Uterus (tissue), 3 donors: ENCODE measurements at regions not wholly inside any gene's neighbourhood (a gene's known extent, or its start where the extent isn't known, plus 50 kb on each side); places are given as distances from the start of the nearest gene placed in this dataset.
"Not testable (repeated sequence)": the region's sequence is repeated elsewhere in the genome, so short reads cannot be mapped to it uniquely, and the experiment has no call there.

Source experiments
- DNase-seq, 2 donors: peaks; one replicate each; pipeline ENCODE4 v3.0.0-alpha.2; 2019 to 2020
- H3K27ac ChIP-seq, 2 donors: fragments of 200-600 bp; sonication (generic); 1 replicate in 1 of 2; 2 replicates in 1 of 2; pipeline ENCODE4 v1.5.1; 2016 to 2018
- H3K27me3 ChIP-seq, 2 donors: fragments of 200-600 bp; sonication (generic); one replicate each; pipeline ENCODE4 v1.5.1; 2018 to 2019; ENCODE audit warnings: control low read depth in 1 of 2
- H3K36me3 ChIP-seq, 2 donors: fragments of 200-600 bp; sonication (generic); one replicate each; pipeline ENCODE4 v1.5.1; 2019; ENCODE audit warnings: control low read depth in 1 of 2
- H3K4me1 ChIP-seq, 2 donors: fragments of 200-600 bp; sonication (generic); one replicate each; pipeline ENCODE4 v1.5.1; 2018 to 2019; ENCODE audit warnings: control low read depth in 1 of 2
- H3K4me3 ChIP-seq, 2 donors: fragments of 200-600 bp; sonication (generic); 1 replicate in 1 of 2; 2 replicates in 1 of 2; pipeline ENCODE4 v1.5.1; 2018 to 2019; ENCODE audit warnings: mild to moderate bottlenecking in 1 of 2
- H3K9me3 ChIP-seq, 2 donors: fragments of 200-600 bp; sonication (generic); one replicate each; pipeline ENCODE4 v1.5.1; 2019; ENCODE audit warnings: control low read depth in 1 of 2
- CTCF ChIP-seq, 4 experiments: fragments of 200-600 bp in 2 of 4; fragments of 450-650 bp in 2 of 4; sonication (generic) in 2 of 4; IDR thresholded peaks; one replicate each; pipeline ENCODE4 v1.5.1; 2016 to 2019; ENCODE audit warnings: antibody characterized with exemption in 4 of 4, mild to moderate bottlenecking in 2 of 4, moderate library complexity in 1 of 4
- POLR2A ChIP-seq, 2 donors: fragments of 450-650 bp; IDR thresholded peaks; one replicate each; pipeline ENCODE4 v1.6.1; 2016; ENCODE audit warnings: antibody characterized with exemption in 2 of 2, mild to moderate bottlenecking in 1 of 2, moderate library complexity in 1 of 2
- intact Hi-C: fragments of 100-400 bp; cut with DNase I; formaldehyde crosslinking; loops from one replicate; pipeline ENCODE4 v1.15.1; 2023; ENCODE audit warnings: low total_unique reads
- donor health status: DM: yes; HTN: yes; CAD: no.

DNA sequence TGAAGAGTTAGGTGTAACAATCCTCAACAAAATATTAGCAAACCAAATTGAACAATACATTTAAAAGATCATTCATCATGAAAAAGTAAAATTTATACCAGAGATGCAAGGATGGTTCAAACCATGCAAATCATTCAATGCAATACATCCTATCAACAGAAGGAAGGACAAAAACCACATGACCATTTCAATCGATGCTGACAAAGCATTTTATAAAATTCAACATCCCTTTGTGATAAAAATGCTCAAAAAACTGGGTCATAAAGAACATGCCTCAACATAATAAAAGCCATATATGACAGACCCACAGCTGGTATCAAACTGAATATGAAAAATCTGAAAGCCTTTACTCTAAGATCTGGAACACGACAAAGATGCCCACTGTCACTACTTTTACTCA, 490.3 kb upstream of the IRAK1BP1 start:
- TF ChIP-seq CTCF (IDR thresholded peaks at IDR 0.05) = no peak
- no peak for TF ChIP-seq POLR2A (IDR thresholded peaks at IDR 0.05)
- no peak overlapping the region for H3K27ac ChIP-seq
- no peak overlapping the region for H3K4me3 ChIP-seq
- DNase-seq = no peak
- intact Hi-C loops = no loop called here
- no peaks in the 10 kb centered on the region for H3K27me3 ChIP-seq
- H3K4me1 ChIP-seq = no peaks in the 10 kb centered on the region
- no peaks in the 10 kb centered on the region for H3K9me3 ChIP-seq
- no peaks in the 10 kb centered on the region for H3K36me3 ChIP-seq

GRCh38 chr6:78379982-78380381, 487.4 kb upstream of the IRAK1BP1 start:
- Histone ChIP-seq H3K36me3 (no peaks in the 10 kb centered on the region), H3K9me3 (no peaks in the 10 kb centered on the region), H3K4me1 (no peaks in the 10 kb centered on the region), H3K27ac (no peak overlapping the region), H3K4me3 (no peak overlapping the region), H3K27me3 (no peaks in the 10 kb centered on the region)
- TF ChIP-seq CTCF (IDR thresholded peaks at IDR 0.05) (no peak), POLR2A (IDR thresholded peaks at IDR 0.05) (no peak)
- intact Hi-C loops = no loop called here
- no peak for DNase-seq

GRCh38 chr6:78380541-78380940, 486.8 kb upstream of the IRAK1BP1 start:
- no peaks in the 10 kb centered on the region for H3K36me3 ChIP-seq
- intact Hi-C loops = no loop called here
- H3K27ac ChIP-seq = no peak overlapping the region
- H3K9me3 ChIP-seq = no peaks in the 10 kb centered on the region
- TF ChIP-seq CTCF (IDR thresholded peaks at IDR 0.05) (no peak), POLR2A (IDR thresholded peaks at IDR 0.05) (no peak)
- DNase-seq = no peak
- H3K4me3 ChIP-seq = no peak overlapping the region
- no peaks in the 10 kb centered on the region for H3K4me1 ChIP-seq
- H3K27me3 ChIP-seq = no peaks in the 10 kb centered on the region

DNA sequence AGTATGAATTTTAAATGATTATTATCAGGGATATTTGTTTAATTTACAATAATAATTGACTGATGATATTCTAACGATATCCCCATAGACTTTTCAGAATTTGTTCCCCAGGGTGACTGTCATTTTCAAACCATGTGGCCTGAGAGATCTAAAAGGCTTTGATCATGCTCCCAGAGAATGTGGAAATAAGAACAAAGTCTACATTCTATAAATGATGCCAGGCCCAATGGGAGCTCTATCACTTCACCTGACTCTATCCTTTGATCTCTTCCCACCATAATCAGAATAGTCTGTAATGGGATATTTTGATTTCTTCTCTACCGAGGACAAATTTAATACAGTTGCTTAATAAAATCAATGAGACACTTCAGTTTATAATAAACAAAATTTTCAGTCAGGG, 483.4 kb upstream of the IRAK1BP1 start:
- TF ChIP-seq CTCF (IDR thresholded peaks at IDR 0.05) (no peak), POLR2A (IDR thresholded peaks at IDR 0.05) (no peak)
- intact Hi-C loops = no loop called here

GRCh38 chr6:78386854-78387253, 480.5 kb upstream of the IRAK1BP1 start:
- H3K27me3 ChIP-seq, H3K27ac ChIP-seq, H3K9me3 ChIP-seq, H3K4me3 ChIP-seq, intact Hi-C loops, DNase-seq, H3K4me1 ChIP-seq, H3K36me3 ChIP-seq: not testable (repeated sequence)

More for the DNA sequence above, 483.4 kb upstream of the IRAK1BP1 start:
- Histone ChIP-seq H3K4me3 (no peak overlapping the region), H3K4me1 (no peaks in the 10 kb centered on the region), H3K9me3 (peaks cover 0 to 3% of the 10 kb centered on the region in 2 donors), H3K27ac (no peak overlapping the region), H3K36me3 (no peaks in the 10 kb centered on the region), H3K27me3 (no peaks in the 10 kb centered on the region)
- DNase-seq = no peak

GRCh38 chr6:78390066-78390465, 477.3 kb upstream of the IRAK1BP1 start:
- no peaks in the 10 kb centered on the region for H3K36me3 ChIP-seq
- no peaks in the 10 kb centered on the region for H3K4me1 ChIP-seq
- H3K27ac ChIP-seq = no peak overlapping the region
- no peak overlapping the region for H3K4me3 ChIP-seq
- H3K27me3 ChIP-seq = no peaks in the 10 kb centered on the region
- TF ChIP-seq POLR2A (IDR thresholded peaks at IDR 0.05) = no peak
- TF ChIP-seq CTCF (IDR thresholded peaks at IDR 0.05) = no peak
- no peak for DNase-seq
- intact Hi-C loops = no loop called here
- H3K9me3 ChIP-seq = peaks cover 0 to 3% of the 10 kb centered on the region in 2 donors
